ENCODE measurements at regions not wholly inside any gene's neighbourhood (a gene's known extent, or its start where the extent isn't known, plus 50 kb on each side); places are given as distances from the start of the nearest gene placed in this dataset.

DNA sequence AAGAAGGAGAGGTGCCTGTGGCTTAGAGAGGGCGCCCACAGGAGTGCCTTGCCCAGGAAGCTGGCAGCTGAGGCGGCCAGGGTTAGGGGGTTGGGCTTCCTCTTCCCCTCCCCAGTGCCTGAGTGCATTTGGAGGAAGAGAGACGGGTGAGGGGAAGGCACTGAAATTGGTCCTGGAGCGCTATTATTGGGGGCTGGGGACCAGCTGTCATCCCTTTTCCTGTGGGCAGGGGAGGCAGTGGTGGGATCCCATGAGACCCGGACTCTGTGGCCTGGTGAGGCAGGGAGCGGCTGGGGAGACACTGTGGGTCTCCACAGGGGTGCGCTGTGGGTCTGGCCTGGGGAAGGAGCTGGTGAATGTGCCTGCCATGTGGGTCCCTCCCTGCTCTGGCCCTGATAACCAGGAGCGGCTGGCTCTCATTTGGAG is 259.7 kb downstream of the SEC14L1 start:
- in situ Hi-C loops (cut with MboI; ENCODE audit: low pct_unique_long_range_greater_than_20kb, low sequenced_read_pairs): no loop called here
- DNase-seq: peak; percentile 79

DNA sequence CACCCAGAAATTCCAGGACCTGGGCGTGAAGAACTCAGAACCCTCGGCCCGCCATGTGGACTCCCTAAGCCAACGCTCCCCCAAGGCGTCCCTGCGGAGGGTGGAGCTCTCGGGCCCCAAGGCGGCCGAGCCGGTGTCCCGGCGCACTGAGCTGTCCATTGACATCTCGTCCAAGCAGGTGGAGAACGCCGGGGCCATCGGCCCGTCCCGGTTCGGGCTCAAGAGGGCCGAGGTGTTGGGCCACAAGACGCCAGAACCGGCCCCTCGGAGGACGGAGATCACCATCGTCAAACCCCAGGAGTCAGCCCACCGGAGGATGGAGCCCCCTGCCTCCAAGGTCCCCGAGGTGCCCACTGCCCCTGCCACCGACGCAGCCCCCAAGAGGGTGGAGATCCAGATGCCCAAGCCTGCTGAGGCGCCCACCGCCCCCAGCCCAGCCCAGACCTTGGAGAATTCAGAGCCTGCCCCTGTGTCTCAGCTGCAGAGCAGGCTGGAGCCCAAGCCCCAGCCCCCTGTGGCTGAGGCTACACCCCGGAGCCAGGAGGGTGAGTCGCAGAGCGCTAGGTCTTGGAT is 261.5 kb downstream of the SEC14L1 start:
- no peak for DNase-seq
- in situ Hi-C loops (cut with MboI; ENCODE audit: low pct_unique_long_range_greater_than_20kb, low sequenced_read_pairs): no loop called here

DNA sequence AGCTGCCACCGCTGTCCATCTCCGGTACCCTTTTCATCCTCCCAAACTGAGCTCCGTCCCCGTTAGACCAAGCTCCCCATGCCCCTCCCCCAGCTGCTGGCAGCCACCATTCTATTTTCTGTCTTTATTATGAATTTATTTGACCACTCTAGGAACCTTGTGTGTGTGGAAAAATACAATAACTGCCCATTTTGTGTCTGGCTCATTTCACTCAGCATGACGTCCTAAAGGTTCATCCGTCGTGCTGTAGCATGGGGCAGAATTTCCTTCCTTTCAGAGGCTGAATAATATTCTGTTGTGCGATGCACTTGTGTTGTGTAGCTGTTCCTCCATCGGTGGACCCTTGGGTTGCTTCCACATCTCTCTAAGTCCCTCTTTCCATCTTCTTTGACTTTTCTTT is 263.1 kb downstream of the SEC14L1 start:
- in situ Hi-C loops (cut with MboI; ENCODE audit: low pct_unique_long_range_greater_than_20kb, low sequenced_read_pairs): no loop called here

DNA sequence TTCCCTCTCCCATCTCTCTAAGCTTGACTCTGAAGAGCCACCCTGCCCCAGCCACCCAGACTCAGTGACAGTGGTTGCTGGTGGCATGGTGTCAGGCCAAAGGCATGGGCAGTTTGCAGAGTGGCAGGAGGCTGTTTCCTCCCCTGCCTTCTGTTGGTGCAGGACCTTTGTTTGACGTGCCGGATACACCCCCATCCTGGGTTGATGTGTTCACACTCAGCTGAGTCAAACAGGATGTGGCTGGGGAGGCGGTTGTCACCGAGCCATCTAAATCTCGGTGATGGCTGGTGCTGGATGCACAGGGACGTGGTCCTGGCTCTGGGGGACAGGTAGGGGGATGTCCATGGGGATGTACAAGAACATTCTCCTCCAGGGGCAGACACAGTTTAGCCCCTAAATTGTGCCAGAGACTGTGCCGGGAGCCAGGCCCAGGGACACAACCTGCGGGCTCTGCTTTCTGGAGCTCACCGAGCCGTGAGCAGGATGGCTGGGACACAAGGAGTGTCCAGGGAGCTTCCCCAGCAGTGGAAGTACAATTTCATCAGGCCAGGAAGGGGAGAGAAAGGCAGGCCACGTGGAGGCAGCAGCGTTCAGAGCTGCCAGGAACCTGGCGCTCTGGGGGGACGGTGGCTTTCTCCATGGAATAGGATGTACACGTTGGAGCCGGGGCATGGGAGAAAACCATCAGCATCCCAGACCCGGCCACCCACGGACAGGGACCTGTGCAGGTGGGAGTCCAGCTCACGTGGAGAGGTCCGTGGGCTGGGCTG is 264.2 kb downstream of the SEC14L1 start:
- in situ Hi-C loops (cut with MboI; ENCODE audit: low pct_unique_long_range_greater_than_20kb, low sequenced_read_pairs): no loop called here
- DNase-seq: peak; percentile 57

More for the DNA sequence above, 263.1 kb downstream of the SEC14L1 start:
- DNase-seq: no peak

DNA sequence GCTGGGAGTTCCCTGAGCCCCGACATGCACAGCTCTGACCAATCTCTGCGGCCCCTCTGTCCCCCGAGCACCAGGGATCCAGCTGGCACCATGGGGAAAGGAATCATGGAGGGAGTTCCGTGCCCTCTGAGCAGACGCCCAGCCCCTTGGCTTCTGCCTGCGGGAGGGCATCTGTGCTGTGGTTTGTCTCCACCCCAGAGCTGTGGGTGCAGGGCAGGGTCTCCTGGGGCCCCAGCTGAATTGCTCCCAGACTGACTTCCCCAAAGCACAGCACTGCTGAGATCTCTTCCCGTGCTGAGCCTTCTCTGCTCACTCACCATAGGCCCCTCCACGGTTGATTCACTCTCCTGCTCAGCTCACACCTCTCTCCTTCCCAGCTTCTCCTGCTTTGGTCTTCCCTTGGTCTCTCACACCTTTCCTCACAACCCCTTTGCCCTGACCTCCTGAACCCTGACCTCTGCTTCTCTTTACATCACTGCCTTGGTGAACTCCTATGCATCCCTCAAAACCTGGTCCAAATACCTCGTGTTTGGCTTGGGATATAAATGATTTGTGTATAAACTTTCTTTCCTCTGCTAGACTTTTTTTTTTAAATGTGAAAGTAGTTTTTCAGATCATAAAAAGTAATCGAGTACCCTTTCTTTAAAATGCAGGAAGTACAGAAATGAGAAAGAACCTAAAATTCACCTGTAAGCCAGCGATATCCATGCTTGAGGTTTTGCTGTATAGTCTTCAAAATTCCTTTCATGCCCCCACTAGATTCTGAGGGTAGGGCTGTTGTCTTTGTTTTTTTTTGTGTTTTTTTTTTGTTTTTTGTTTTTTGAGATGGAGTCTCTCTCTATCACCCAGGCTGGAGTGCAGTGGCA is 265.3 kb downstream of the SEC14L1 start:
- peak; percentile 52 for DNase-seq
- in situ Hi-C loops (cut with MboI; ENCODE audit: low pct_unique_long_range_greater_than_20kb, low sequenced_read_pairs): no loop called here

DNA sequence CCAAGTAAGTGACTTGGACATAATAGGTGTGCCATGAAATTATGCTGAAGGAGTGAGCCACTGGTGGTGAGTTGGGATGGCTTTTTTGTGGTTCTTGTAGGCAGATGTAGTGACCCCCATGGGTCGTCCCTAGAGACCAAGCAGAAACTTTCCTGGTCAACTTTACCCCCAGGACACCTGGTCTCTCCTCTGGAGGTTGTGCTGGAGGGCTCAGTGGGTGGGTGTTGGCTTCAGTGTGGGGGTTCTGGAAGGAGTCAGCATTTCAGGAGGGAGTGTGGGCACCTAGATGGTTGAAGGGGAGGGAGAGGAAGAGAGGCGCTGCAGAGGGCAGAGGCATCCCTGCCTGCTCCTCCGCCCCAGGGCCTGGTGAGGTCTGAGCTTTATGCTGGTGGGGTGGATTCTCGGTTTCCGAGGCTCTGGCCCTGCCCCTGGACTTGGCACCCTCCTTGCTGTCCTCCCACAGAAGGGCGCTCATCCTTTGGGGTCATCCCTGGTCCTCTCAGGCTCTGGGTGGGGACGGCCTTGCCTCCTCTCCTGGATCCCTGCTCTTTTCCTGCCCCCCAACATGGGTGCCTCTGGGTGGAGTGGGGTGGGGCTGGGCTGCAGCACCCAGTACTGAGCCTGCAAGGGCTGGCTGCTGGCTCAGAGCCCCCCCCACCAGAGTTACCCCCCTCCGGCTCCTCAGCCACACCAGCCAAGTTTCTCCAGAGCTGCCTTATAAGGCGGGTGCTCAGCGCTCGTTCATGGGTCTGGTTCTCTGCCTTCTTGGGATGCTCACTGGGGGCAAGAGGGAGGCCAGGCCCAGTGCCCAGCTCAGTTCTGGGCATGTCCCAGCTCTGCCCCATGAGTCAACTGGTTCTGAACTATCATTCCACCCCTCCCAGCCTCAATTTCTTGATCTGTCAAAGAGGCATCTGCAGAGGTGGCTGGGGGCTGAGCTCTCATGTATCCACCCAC is 266.8 kb downstream of the SEC14L1 start:
- DNase-seq: no peak
- in situ Hi-C loops (cut with MboI; ENCODE audit: low pct_unique_long_range_greater_than_20kb, low sequenced_read_pairs): no loop called here

DNA sequence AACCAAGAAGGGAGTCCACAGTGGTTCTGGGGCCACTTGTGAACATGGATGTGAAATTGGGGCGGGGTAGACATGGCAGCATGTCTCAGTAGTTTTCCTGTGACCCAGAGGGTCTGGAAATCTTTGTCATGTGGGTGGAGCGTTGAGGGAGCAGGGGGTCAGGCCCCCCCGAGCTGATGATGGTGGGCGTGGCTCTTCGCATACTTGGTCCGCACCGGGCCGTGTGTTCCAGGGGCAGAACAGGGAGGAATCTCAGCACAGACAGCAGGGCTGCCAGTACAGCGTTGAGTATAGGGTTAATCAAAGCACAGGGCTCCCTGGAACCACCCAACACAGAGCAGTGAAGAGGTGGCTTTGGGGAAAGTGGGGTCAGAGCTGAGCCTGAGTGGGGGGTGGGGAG is 267.5 kb downstream of the SEC14L1 start:
- in situ Hi-C loops (cut with MboI; ENCODE audit: low pct_unique_long_range_greater_than_20kb, low sequenced_read_pairs): no loop called here
- no peak for DNase-seq

DNA sequence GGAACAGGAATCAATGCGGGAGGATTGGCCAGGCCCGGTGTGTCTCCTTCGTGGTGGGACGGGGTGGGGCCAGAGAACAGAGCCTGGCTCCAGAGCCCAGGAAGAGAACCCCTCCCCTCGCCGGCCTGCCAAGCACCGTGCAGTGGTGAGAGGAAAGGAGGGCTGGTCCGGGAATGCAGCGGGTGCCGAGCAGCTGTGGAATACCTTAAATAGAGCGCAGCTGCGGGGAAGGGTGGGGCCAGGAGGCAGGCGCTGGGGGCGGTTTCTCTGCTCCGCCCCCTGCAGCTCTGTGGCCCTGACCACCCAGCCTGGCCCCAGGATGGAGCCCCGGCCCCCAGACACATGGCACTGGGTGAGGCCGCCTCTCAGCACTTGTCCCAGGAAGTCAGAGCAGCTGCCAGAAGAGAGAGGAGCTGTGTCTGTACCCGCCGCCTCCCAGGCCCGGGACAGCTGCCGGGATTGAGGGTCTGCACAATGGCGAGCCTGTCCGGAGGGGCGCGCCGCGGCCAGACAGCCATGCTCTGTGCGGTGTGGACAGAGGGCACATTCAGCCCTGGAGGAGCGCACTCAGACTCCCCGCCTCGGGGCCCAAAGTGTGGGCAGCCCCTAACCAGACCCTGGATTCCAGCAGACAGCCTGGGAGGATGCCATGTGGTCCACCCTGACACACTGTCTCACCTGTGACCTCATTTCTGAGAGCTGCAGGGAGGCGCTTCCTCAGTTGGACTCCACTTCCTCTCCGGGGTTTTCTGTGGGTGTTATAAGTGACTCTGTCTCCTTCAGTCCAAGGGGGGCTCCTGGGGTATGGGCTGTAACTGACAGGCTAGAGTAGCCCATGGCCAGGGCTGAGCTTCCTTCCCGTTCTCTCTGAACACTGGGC is 268.8 kb downstream of the SEC14L1 start:
- in situ Hi-C loops (cut with MboI; ENCODE audit: low pct_unique_long_range_greater_than_20kb, low sequenced_read_pairs): no loop called here
- DNase-seq: no peak

DNA sequence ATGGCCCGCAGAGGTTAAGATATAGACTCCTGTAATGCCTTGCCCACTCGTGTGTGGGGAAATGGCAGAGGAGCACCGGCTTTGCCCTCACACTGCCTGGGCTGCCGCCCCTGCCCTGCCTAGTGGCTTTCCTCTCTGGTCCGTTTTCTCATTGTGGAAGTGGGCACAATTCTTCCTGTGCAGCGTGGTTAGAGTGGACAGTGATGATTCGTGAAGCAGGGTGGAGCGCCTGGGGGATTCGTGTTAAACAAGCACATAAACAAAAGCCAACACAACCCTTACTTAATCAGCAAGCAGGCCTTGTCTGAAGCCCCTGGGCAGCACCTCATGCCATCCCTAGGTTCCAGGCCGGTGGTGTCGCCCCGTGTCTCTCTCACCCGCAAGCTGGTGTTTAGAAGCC is 269.7 kb downstream of the SEC14L1 start:
- in situ Hi-C loops (cut with MboI; ENCODE audit: low pct_unique_long_range_greater_than_20kb, low sequenced_read_pairs): no loop called here
- no peak for DNase-seq

DNA sequence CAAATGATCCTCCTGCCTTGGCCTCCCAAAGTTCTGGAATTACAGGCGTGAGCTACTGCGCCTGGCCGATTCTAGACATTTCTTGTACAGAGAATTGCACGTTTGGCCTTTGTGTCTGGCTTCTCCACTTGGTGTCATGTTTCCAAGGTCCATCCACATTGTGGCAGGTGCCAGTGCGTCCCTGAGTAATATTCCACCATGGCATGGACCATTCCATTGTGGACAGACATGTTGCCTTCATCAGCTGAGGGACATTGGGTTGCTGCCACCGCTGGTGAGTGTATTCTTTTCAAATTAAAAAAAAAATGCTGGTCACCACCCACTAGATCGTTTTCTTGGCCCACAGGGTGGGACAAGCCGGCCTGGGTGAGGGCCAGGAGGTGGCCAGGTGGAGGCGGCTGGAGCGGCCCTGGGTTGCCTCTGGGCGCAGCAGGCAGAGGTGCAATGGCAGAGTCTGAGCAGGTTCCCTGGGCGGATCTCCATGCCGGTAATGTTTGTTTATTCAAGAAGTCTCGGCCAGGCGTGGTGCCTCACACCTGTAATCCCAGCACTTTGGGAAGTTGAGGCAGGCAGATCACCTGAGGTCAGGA is 274.1 kb downstream of the SEC14L1 start:
- in situ Hi-C loops (cut with MboI; ENCODE audit: low pct_unique_long_range_greater_than_20kb, low sequenced_read_pairs): no loop called here
- DNase-seq: no peak

DNA sequence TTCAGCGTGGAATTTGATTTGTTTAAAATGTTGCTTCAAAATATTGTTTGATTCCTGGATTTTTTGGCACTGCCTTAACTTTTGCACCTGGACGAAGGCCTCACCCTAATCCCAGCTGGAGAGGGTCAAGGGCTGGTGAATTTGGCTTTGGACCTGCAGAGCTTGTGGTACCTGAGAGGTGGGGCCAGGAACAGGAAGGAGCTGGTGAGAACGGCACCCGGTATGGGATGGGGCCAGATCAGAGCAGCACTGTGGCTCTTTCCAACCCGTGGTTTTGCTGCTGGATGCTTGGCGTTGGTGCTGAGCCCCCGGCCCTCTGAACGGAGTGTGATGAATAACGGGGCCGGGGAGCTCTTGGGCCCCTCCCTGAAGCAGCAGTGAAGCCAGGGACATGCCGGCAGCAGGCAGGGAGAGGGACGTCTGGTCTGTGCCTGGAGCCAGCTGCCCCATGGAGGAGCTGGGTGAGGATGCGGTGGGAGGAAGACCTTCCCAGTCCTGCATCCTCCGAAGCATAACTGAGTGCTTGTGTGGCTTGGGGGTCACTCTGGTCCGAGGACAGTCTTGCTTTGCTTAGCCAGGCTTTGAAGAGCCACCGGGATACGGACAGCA is 275.4 kb downstream of the SEC14L1 start:
- DNase-seq: no peak
- in situ Hi-C loops (cut with MboI; ENCODE audit: low pct_unique_long_range_greater_than_20kb, low sequenced_read_pairs): no loop called here

DNA sequence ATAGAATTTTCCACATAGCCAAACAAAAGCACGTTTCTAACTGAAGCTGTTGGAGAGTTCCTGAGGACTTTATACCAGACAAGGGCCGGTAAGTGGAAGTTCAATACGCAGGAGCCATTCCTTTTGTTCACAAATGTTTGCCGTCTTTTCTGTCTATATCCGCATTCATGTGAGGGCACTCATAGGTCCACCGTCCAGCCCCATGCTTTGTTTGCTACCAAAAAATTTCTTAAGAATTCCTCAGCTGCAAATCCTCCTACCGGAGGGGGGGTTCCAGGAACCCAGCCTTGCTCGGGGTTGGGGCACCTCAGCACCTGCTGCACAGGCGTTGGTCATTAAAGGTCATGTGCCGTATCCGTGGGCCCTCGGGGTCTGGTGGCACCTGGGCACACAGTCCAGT is 276.8 kb downstream of the SEC14L1 start:
- in situ Hi-C loops (cut with MboI; ENCODE audit: low pct_unique_long_range_greater_than_20kb, low sequenced_read_pairs): no loop called here
- DNase-seq: no peak

DNA sequence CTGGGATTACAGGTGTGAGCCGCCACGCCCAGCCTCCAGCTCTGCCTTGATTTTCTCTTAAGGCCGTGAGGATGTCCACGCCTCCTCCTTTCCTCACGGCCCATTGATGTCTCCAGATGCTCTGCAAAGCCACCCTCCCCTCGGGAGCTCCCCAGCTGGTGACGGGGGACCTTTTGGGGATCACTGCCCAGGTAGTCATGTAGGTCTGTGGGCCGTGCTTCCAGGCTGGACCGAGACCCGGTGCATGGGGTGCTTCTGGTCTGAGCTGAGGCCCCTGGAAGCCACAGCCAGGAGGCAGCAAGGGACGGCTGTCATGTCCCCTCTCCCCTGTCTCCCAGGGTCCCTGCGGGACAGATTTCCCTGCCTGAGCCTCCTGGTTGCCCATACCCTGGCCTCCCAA is 277.8 kb downstream of the SEC14L1 start:
- no peak for DNase-seq
- in situ Hi-C loops (cut with MboI; ENCODE audit: low pct_unique_long_range_greater_than_20kb, low sequenced_read_pairs): no loop called here

DNA sequence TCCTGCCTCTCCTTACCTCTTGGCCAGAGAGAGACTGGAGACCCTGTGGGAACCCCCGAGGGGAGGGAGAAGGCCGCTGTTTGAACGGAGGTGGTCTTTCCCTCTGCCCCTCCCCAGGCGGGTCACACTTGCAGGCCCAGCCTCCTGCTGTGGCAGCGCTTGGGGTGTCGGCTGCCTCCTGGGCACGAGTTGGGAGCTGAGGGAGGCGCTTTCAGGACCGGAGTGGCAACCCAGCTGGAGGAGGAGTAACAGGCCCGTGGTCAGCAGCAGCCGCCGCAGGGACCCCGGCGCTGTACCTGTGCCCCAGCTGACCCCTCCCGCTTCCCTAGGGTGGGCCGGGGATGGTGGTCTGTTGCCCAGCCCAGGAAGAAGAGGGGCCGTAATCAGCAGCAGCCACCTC is 278.3 kb downstream of the SEC14L1 start:
- no peak for DNase-seq
- in situ Hi-C loops (cut with MboI; ENCODE audit: low pct_unique_long_range_greater_than_20kb, low sequenced_read_pairs): no loop called here

DNA sequence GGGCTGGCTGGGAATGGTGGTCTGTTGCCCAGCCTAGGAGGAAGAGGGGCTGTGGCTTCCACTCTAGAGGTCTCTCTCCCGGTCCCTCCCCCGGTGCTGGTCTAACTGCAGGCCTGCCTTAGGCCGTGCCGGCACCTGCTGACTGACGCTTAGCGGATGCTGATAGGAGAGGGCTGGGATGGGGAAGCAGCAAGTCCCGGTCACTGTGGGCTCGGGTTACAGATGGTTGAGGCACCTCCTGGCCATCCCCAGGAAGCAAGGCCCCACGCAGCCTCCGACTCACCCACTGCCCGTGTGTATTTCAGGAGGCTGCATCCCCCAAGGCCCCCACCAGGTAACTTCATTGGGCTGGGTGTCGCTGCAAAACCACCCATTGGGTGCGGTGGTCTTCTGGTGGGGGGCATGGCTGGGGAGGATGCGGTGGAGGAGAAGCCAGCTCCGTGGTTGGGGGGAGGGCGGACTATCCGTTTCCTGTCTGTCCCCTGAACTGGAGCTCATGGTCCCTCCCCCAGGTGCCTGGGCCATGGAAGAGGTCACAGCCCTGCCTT is 278.9 kb downstream of the SEC14L1 start:
- in situ Hi-C loops (cut with MboI; ENCODE audit: low pct_unique_long_range_greater_than_20kb, low sequenced_read_pairs): no loop called here
- DNase-seq: no peak

DNA sequence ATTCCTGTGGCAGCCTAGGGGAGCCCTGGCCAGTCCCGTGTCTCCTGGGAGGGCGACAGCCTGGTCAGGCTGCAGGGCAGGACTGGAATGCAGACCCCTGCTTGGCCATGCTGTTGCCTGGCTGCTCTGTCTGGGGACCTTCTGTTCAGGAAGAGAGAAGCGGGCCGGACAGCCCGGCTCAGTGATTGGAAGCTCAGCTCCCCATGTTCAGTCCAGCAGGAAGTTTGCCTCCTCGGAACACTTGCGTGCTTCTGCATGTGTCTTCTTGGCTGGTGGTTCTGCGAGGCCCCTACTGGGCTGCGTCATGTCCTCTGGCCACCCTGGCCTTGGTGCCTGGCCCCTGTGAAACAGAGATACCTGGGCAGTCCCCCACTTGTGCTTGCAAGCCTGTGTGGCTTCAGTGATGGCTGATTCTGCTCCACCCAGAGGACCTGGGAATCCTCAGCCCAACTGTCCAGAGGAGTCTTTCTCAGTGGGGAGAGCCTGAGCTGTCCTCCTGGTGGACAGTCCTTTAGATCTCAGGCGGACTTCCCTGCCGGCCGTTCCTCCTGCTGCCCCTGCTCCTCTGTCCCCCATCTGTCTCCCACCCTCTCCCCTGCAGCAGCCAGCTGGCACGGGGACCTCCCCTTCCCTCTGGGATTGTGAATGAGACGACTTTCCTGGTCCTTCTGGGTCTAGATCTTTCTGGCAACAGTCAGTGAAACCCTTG is 279.5 kb downstream of the SEC14L1 start:
- DNase-seq: no peak
- in situ Hi-C loops (cut with MboI; ENCODE audit: low pct_unique_long_range_greater_than_20kb, low sequenced_read_pairs): no loop called here
